Hepatocyte (in vitro differentiated cells): ENCODE measurements at regions not wholly inside any gene's neighbourhood (a gene's known extent, or its start where the extent isn't known, plus 50 kb on each side); places are given as distances from the start of the nearest gene placed in this dataset.

Experiments used
- CTCF ChIP-seq: fragments of 200-600 bp; sonication (generic); IDR thresholded peaks from 2 replicates; pipeline ENCODE4 v1.5.1; 2016; ENCODE audit warnings: antibody characterized with exemption, mild to moderate bottlenecking; ENCODE audit not compliant: poor library complexity
- EZH2 ChIP-seq: fragments of 200-600 bp; sonication (generic); IDR thresholded peaks from 2 replicates; pipeline ENCODE4 v1.6.1; 2016; ENCODE audit warnings: antibody characterized with exemption, mild to moderate bottlenecking, borderline replicate concordance
- EZH2phosphoT487 ChIP-seq: fragments of 200-600 bp; sonication (generic); IDR thresholded peaks from one replicate; pipeline ENCODE4 v1.6.1; 2018; ENCODE audit warnings: antibody characterized with exemption, mild to moderate bottlenecking, low read depth, moderate library complexity; ENCODE audit not compliant: unreplicated experiment, severe bottlenecking

- TF ChIP-seq CTCF (no peak), EZH2 (no peak), EZH2phosphoT487 (no peak)
These were observed 652.8 kb upstream of the NR3C2 start for GRCh38 chr4:149095001-149095400.
